ACHN (cell line): ENCODE measurements at regions not wholly inside any gene's neighbourhood (a gene's known extent, or its start where the extent isn't known, plus 50 kb on each side); places are given as distances from the start of the nearest gene placed in this dataset.

Experiments used
- DNase-seq: peaks from one replicate; pipeline ENCODE4 v3.0.0-alpha.2; 2015
- in situ Hi-C: cut with HindIII; loops from 2 replicates; pipeline ENCODE4 v1.10.0; 2017; ENCODE audit warnings: low sequenced_read_pairs, low pct_ligation_motif_present, low pct_unique_long_range_greater_than_20kb

DNA sequence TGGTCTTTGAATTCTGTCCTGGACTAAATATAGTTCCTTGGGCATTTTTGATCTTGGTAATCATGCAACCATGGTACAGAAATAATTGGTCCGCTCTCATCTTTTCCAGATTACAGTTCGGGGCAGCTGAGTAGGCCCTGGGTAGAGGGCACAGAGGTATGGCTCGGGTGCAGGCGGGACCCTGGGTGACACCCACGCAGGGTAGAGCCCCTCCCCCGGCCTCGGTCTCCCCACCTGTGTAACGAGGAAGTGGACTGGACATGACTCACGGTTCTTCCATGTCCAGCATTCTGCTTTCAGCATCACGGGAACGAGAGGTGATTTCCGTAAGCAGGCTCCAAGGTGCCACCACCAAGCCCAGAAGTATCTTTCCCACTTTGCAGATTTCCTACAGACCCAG lies 91.0 kb upstream of the DIO3 start:
- in situ Hi-C loops = no loop called here
- DNase-seq = no peak

GRCh38 chr14:101471723-101472517 lies 89.4 kb upstream of the DIO3 start:
- in situ Hi-C loops = no loop called here
- DNase-seq = no peak

GRCh38 chr14:101472518-101472849 lies 88.8 kb upstream of the DIO3 start:
- DNase-seq = no peak

GRCh38 chr14:101473045-101473729 lies 88.1 kb upstream of the DIO3 start:
- in situ Hi-C loops = no loop called here
- DNase-seq = no peak

More at GRCh38 chr14:101472518-101472849, 88.8 kb upstream of the DIO3 start:
- in situ Hi-C loops = no loop called here

GRCh38 chr14:101473795-101474562 lies 87.3 kb upstream of the DIO3 start:
- in situ Hi-C loops = no loop called here
- no peak for DNase-seq

- in situ Hi-C loops = no loop called here
- no peak for DNase-seq
Measured at GRCh38 chr14:101474563-101475455, 86.5 kb upstream of the DIO3 start.

DNA sequence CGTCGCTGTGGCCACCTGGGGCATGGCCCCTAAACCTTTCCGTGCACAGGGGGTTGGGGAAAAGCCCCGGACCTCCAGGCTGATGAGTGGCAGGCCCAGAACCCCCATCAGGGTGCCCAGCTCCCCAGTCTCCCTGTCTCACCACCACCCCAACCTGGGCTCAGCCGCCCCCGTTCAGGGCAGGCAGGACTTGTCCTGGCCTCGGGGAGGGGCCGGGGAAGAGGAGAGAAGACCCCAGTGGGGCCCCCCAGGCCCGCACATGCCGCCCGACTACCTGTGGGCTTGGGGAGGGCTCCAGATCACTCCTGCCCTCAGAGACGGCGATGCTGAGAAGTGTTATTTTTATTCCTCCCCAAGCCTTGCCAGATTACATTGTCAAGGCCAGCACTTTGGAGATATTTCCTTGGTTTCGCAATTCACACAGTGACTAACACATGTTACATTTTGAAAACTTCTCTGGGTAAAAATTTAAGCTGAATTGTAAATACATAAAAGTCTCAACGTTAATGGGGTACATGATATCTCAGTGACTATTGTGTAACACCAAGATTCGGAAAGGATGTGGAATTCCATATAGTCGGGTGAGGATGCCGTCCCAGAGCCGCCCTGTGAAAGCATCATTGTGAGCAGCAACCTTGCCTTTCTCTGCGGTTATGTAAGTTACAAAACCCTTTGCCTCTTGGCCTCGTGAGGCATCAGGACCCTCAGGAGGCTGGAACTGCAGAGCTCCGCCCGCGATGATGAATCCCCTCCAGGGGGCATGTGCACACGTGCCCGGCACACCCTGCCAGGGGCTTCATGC lies 85.6 kb upstream of the DIO3 start:
- peak; percentile 13 for DNase-seq
- in situ Hi-C loops = no loop called here

DNA sequence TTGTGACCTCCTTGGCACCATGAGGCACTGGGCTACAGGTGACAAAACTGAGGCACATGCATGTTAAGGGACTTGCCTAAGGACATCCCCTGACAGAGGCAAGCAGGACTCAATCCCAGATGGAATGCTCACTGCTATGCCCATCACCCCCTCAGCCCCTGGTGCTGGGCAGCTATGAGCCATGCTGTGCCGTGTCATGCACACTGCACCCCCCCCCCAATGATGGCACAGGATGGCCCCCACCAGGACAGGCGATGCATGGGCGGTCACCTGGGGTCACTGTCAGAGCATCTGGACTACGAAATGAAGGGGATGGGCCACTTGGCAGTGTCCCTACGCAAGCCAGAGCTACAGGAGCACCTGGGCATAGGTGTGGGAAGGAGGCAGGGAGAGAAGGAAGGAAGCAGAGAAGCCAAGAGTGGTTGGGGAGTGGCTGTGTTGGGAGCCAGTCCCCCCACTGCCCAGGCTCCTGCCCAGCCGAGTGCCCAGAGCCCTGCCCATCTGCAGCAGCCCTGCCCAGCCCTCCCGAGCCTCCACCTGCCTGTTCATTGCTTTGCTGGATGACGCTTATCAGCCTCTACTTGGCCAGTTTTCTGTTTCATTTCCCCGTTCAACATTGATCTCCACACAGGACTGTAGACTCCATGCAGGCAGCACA lies 84.9 kb upstream of the DIO3 start:
- in situ Hi-C loops = no loop called here
- no peak for DNase-seq

- DNase-seq = no peak
- in situ Hi-C loops = no loop called here
Measured at GRCh38 chr14:101476916-101477553, 84.3 kb upstream of the DIO3 start.

DNA sequence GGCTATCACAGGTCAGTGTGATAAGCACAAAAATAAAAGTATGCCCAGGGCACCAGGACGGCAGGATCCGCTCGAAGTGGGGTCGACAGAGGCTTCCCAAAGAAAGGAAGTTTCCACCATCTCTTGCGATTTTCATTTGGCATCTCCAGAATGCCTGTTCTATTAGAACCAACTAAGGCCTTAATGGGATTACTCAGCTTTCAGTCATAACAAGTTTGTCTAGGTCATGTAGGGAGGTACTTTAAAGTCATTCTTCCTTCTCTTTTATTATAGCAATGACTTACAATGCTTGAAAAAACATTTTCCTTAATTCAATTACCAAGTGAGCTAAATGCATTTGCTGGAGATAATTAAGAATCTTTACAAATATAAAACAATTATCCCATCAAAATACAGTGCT lies 83.6 kb upstream of the DIO3 start:
- in situ Hi-C loops = no loop called here
- DNase-seq = no peak

DNA sequence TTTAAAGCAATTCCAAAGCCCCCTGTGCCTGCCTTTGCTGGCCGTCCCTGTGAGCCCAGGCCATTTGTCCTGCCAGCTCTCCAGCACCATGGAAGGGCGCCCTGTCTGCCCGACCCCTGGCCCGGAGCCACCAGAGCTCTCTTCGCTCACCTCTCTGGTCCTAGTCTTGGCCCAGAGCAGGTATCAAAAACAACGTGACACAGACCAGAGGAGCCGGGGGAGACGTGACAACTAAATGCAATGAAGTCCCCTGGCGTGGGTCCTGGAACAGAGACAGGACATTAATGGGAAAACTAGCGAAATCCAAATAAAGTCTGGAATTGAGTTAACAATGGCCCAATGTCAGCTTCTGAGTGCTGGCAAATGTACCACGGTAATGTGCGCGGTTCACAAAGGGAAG lies 83.2 kb upstream of the DIO3 start:
- in situ Hi-C loops = no loop called here
- no peak for DNase-seq

- in situ Hi-C loops = no loop called here
- DNase-seq = no peak
Measured at GRCh38 chr14:101478796-101479410, 82.4 kb upstream of the DIO3 start.

DNA sequence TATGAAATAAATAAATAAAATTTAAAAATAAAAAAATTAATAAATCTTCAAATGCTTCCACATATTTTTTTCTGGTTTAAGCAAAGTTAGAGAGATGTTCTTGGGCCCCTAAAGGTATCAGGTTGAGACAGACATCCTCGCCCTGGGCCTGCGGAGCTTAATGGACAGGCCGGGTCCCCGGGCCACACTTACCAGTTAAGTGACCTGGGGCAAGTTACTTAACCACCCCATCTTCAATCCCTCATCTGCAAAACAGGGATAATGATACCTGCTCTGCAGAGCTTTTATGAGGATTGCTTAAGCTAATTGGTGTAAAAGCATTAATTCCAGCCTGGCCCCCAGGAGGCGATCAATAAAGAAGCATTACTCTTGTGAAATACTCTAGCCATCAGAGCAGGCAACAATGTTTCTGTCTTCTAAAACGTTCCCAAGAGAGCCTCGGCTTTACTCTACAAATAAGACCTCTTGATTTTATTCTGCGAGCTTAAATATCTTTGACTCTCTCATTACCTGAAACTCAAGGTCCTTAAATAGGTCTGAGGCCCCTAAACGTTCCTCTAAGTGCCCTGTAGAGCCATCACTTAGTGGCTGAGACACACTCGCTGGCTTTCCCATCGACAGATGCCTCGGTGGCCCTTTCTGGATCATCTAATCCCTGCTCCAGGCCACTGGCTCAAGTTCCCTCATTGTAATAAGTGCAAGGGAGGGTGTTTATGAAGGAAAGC lies 81.1 kb upstream of the DIO3 start:
- DNase-seq = no peak
- in situ Hi-C loops = no loop called here

GRCh38 chr14:101480747-101481530 lies 80.4 kb upstream of the DIO3 start:
- in situ Hi-C loops = no loop called here
- no peak for DNase-seq

DNA sequence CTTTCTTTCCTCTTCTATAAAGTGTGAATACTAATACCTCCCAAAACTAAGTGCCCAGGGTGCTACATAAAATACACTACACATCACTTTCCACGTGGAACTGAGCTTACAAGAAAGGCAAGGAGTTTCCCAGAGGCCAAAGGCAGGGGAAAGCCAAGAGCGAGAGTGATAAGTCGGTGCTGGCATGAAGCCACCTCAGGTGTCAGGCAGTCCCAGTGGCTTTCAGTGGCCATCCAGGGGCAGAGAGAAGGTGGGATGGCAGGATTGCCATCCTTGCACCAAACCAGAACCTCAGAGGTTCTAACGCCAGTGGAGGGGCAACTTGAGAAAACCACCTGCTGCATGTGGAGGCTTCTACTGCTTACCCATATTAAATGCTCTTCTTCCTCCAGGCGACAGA lies 79.7 kb upstream of the DIO3 start:
- DNase-seq = no peak
- in situ Hi-C loops = no loop called here
